ENCODE measurements at regions not wholly inside any gene's neighbourhood (a gene's known extent, or its start where the extent isn't known, plus 50 kb on each side); places are given as distances from the start of the nearest gene placed in this dataset.

DNA sequence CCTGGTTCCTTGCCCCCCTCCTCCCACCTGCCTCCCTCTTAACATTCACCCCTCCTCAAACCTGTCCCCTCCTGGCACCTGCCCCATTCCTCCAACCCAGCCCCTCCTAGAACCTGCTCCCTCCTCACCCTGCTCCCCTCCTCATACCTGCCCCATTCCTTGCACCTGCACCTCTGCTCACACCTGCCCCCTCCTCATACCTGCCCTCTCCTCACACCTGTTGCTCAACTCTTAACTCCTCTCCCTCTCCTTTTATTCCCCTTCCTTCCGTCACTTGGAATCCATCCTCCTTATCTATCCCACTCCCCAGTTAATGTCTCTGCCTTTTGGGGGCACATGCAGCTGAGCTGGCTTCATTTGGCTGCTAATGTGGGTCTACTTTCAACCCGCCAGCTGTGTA is 712.1 kb downstream of the MTRR start:
- TF ChIP-seq CTCF (IDR thresholded peaks at IDR 0.05): no peak
- TF ChIP-seq EP300 (IDR thresholded peaks at IDR 0.05): no peak
- TF ChIP-seq POLR2AphosphoS5 (IDR thresholded peaks at IDR 0.05): no peak
- TF ChIP-seq POLR2A (IDR thresholded peaks at IDR 0.05): no peak
